Thyroid gland (tissue), 4 donors: ENCODE measurements at regions not wholly inside any gene's neighbourhood (a gene's known extent, or its start where the extent isn't known, plus 50 kb on each side); places are given as distances from the start of the nearest gene placed in this dataset.

ENCODE experiments used
- POLR2A ChIP-seq, 2 donors: fragments of 450-650 bp; IDR thresholded peaks; one replicate each; pipeline ENCODE4 v1.6.1; 2017; ENCODE audit warnings: antibody characterized with exemption in 2 of 2, mild to moderate bottlenecking in 2 of 2, moderate library complexity in 1 of 2
- TF ChIP-seq, protein P1 (sequence below), 6 experiments: fragments of 200-600 bp in 3 of 6; fragments of 450-650 bp in 3 of 6; sonication (generic) in 3 of 6; IDR thresholded peaks; one replicate each; pipeline ENCODE4 v1.5.1; 2016 to 2019; ENCODE audit warnings: antibody characterized with exemption in 6 of 6, mild to moderate bottlenecking in 2 of 6, inconsistent platforms in 1 of 6, moderate library complexity in 1 of 6

DNA sequence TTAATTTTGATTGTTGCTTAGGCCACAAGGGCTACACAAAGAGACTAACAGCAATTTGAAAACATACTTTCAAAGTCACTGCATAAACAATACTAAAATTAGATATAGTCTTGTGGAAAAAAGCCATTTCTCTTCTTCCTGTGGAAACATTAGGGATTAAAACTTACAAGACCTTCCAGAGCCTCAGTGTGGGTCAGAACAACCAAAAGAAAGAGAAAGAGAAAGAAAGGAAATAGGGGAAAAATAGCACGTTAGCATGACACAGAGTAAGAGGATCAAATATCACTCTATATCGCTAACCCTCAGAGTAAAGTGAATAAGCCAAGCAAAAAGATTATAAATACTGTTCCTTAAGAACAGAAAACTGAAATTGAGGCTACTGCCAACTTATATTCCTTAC lies 127.8 kb upstream of the DIAPH2 start:
- TF ChIP-seq POLR2A (IDR thresholded peaks at IDR 0.05) = no peak
- TF ChIP-seq, protein P1, sequence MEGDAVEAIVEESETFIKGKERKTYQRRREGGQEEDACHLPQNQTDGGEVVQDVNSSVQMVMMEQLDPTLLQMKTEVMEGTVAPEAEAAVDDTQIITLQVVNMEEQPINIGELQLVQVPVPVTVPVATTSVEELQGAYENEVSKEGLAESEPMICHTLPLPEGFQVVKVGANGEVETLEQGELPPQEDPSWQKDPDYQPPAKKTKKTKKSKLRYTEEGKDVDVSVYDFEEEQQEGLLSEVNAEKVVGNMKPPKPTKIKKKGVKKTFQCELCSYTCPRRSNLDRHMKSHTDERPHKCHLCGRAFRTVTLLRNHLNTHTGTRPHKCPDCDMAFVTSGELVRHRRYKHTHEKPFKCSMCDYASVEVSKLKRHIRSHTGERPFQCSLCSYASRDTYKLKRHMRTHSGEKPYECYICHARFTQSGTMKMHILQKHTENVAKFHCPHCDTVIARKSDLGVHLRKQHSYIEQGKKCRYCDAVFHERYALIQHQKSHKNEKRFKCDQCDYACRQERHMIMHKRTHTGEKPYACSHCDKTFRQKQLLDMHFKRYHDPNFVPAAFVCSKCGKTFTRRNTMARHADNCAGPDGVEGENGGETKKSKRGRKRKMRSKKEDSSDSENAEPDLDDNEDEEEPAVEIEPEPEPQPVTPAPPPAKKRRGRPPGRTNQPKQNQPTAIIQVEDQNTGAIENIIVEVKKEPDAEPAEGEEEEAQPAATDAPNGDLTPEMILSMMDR (IDR thresholded peaks at IDR 0.05) = no peak
